Hematopoietic multipotent progenitor cell (in vitro differentiated cells): ENCODE measurements at regions not wholly inside any gene's neighbourhood (a gene's known extent, or its start where the extent isn't known, plus 50 kb on each side); places are given as distances from the start of the nearest gene placed in this dataset.
"Not testable (repeated sequence)": the region's sequence is repeated elsewhere in the genome, so short reads cannot be mapped to it uniquely, and the experiment has no call there.

Experiments
- DNase-seq, 3 donors: peaks; one replicate each; pipeline ENCODE4 v3.0.0-alpha.2; 2011 to 2015; ENCODE audit warnings: low read depth in 2 of 3, low spot score in 2 of 3

DNA sequence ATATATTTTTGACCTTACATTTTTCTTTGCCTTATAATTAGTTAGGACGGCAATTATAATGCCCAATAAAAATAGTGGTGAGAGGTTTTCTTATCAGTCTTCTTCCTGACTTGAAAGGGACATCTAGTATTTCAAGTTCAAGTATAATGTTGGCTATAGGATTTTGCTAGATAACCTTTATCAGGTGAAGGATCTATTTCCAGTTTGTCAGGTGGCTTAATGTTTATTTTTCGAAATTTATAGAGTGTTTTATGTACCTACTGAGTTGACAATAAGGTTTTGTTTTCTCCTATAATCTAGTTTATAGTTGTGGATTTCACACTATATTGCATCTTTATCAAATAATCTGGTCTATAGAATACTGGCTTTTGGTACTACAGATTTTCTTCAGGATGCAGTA is 351.8 kb upstream of the FGF13 start:
- no peak for DNase-seq

DNA sequence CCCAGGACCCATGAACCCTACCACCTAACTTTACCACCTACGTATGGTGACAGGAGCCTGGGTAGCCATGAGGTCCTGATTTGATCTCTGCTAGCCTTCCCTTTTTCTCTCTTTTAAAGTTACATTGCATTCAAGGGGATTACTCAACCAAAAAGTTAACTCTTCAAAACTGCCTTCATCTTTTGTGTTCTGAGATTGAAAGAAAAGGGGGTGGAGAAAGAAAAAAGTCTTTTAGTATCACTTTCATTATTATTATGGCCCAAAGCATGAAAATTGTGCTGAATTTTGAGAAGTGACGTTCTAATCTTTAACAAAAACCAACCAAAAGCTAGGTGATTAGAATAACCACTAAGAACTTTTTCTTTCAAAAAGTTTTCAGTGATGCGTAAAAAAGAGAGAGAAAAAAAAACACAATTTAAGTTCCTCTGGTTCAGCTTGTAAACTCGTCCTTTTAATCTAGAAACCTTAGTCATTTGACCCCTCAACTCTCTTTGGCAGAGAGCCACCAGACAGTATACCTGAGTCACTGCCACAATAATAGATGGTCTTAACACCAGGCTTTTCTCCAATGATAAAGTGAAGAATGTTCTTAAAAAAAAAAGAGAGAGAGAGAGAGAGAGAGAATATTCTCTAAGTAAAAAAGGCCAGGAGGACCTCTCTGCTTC is 347.4 kb upstream of the FGF13 start:
- DNase-seq: no peak

DNA sequence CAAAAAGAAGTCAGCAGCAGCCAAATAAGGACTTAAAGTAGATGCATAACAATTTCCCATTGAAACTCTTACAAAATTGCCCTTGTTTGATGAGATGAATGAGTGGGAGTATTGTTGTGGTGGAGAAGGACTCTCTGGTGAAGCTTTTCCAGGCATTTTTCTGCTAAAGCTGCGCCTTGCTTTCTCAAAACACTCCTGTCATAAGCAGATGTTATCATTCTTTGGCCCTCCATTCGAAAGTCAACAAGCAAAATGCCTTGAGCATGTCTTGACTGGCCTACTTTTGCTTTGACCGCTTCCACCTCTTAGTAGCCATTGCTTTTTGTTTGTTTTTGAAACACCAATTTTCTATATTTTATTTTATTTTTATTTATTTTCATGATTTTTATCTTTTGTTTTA is 340.9 kb upstream of the FGF13 start:
- DNase-seq: no peak

DNA sequence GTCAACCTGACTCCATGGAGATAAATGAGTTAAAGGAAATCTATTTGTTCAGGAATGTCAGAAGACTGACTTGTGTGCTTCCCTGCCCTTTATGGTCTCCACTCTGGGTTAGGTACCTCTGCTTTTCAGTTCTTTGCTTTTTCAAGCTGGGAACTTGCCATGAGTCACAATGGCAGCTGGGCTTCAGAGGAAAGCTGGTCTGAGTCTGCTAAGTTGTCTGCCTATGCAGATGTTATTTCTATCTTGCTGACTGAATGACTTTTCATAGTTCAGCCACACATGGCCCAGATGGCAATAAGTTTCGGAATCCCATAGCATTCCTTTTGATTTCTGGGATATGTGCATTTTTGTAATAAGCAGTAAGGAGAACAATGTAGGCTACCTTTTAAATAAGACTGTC is 337.9 kb upstream of the FGF13 start:
- DNase-seq: no peak

DNA sequence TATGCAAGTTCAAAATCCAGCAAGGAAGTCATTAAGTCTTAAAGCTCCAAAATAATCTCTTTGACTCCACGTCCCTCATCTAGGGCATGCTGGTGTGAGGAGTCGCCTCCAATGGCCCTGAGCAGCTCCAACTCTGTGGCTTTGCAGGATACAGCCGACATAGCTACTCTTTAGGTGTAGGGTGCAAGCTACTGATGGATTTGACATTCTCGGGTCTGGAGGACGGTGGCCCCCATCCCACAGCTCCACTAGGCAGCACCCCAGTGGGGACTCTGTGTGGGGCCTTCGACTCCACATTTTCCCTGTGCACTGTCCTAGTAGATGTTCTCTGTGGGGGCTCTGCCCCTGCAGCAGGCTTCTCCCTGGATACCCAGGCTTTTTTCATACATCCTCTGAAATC is 333.2 kb upstream of the FGF13 start:
- no peak for DNase-seq

DNA sequence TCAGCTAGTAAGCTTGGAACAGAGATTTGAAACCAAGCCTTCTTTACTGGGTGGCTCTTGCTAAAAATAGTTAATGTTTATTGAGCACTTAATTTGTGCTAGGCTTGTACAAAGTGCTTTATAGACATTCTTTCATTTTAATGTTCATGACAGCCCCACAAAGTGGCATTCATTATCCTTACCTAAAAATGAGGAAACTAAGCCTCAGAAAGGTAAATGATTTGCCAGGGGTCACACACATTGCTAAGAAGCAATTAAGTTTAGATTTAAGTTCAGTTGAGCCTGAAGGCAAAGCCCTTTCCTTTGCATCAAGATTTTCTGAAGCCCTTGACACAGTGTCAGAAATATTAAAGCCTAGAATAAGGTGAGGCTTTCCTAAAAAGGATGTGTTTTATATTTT is 327.5 kb upstream of the FGF13 start:
- DNase-seq: no peak

DNA sequence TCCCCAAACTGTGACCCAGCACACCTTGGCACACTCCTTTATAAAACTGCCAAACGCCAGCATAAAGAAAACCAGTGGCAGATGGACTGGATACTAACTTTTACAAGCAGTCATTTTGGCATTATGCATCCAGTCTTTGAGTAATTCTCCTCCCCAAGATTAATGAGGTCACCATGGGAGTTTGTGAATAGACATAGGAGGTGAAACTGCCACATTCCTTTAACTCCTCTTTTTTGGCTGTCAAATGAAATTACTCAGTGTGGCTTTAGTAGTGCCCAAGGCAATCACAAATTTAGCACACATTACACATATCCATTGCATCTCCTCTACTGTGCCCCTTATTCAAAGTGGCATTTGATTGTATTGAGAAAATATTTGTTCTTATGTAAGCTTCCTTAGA is 315.3 kb upstream of the FGF13 start:
- DNase-seq: no peak

DNA sequence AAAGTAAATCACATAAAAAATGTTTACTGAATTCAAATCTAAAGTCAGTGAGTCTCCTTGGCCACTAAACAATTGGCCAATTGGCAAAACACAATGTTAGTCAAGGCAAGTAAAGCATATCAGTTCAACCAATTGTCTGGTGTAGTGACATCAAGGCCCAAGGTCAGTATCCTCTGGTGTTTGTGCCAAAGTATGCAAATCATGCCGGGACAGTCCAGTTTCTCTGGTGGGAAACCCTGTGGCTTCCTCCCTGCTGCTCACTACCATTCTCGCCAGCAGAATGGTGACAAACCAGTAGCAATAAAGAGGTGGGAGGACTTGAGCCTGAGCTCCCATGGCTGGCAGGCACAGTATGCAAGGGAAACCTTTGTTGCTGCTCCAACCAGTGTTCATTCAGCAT is 314.9 kb upstream of the FGF13 start:
- no peak for DNase-seq

DNA sequence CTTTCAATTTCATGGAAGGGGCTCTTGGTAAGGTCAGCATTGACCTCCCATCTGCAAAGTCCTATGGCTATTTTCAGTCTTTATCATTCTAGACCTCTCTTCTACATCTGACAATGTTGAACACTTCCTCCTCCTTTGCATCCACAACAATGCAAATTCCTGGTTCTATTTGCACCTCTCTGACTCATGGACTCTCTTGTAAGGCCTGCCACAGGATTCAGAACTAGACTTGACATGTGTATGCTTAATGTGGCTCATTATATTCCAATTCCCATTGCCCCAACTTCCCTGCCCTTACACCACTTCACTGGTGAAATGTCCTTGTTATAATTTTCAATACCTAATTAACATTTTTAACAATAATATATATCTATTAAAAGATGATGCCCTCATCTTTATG is 314.3 kb upstream of the FGF13 start:
- DNase-seq: no peak

DNA sequence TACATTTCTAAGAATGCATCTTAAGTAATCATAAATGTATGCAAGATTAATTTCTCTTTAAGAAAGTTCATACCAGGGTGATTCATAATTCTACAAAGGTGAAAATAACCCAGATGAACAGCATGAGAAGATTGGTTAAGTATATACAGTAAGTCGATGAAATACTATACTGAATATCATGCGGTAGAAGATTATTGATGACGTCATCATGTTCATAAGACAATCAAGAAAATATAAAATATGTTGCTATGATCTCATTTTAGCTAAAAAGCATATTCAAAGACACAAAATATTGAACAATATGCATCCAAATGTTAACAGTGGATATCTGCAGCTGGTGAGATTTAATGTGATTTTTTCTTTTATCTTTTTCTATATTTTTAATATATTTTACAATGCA is 312.0 kb upstream of the FGF13 start:
- no peak for DNase-seq

DNA sequence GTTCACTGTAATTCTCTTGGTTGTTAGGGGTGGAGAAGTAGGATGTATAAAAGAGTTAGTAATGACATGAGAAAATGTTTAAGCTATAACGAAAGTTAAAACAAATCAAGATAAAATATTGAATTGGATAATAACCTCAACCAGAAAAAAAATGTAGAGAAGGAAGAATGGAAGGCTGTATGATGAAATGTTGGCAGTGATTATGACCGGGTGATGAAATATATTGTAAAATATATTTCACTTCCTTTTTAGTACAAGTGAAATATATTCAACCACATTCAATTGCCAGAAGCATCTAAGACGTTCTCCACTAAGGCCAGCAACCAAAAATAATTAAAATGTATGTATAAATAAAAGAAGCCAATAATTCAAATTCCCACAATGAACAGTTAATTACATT is 309.3 kb upstream of the FGF13 start:
- DNase-seq: no peak

DNA sequence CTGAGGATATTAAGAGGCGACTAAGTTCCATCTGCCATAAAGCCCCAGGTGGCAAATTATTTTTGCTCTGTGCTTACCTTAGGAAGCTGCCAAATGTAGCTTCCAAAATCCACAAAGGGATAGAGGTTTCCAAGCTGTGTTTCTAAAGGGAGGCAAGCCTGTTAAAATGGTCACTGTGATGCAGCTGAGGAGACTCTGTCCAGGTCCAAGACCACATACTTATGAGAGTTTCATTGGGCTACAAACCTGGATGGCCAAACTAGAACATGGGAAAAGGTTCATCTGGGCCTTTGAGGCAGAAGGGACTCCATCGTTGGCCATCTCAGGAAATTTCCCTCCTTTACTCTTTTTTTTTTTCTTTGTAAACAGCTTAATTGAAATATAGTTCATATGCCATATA is 306.9 kb upstream of the FGF13 start:
- DNase-seq: no peak

DNA sequence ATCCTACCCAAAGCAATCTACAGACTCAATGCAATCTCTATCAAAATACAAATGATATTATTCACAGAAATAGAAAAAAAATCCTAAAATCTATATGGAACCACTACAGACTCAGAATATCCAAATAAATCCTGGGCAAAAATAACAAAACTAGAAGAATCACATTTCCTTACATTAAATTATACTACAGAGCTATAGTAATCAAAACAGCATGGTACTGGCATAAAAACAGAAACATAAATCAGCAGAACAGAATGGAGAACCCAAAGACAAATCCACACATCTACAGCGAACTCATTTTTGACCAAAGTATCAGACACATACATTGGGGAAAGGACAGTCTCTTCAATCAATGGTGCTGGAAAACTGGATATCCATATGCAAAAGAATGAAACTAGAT is 304.1 kb upstream of the FGF13 start:
- DNase-seq: no peak

DNA sequence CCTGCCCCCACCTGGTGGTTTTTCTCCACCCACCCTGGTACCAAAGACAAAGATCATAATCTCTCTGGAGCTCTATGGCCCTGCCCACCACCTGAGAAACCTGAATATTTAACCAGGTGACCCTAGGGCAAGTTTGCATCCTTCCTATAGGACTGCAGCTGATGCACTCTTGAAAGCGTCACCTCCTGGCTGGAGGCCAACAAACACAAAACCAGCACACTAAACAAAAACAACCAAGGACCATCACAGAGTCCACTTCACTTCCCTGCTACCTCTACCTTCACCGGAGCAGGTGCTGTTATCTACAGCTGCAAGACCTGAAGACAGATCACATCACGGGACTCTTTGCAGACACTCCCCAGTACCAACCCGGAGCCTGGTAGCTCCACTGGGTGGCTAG is 296.7 kb upstream of the FGF13 start:
- DNase-seq: no peak

DNA sequence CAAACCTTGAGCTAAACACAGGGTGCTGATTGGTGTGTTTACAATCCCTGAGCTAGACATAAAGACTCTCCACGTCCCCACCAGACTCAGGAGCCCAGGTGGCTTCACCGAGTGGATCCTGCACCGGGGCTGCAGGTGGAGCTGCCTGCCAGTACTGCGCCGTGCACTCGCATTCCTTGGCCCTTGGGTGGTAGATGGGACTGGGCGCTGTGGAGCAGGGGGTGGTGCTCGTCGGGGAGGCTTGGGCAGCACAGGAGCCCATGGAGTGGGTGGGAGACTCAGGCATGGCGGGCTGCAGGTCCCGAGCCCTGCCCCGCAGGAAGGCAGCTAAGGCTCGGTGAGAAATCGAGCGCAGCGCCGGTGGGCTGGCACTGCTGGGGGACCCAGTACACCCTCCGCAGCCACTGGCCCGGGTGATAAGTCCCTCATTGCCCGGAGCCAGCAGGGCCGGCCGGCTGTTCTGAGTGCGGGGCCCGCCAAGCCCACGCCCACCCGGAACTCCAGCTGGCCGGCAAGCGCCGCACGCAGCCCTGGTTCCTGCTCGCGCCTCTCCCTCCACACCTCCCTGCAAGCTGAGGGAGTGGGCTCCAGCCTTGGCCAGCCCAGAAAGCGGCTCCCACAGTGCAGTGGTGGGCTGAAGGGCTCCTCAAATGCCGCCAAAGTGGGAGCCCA is 292.5 kb upstream of the FGF13 start:
- DNase-seq: not testable (repeated sequence)

DNA sequence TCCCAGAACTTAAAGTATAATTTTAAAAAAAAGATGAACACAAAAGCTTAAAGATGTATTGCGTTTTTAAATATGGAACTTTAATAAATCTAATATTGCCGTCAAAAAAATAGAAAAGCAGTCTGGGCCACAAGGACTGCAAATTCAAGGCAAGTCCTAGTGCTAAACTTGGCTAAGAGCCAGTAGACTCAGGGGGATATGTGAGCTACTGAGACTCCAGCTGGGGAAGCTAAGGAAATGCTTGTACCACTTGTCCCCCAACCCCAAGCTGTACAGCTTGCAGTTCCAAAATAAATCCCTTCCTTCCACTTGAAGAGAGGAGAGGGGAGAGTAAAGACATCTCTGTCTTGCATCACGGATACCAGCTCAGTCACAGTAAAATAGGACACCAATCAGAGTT is 290.8 kb upstream of the FGF13 start:
- no peak for DNase-seq

DNA sequence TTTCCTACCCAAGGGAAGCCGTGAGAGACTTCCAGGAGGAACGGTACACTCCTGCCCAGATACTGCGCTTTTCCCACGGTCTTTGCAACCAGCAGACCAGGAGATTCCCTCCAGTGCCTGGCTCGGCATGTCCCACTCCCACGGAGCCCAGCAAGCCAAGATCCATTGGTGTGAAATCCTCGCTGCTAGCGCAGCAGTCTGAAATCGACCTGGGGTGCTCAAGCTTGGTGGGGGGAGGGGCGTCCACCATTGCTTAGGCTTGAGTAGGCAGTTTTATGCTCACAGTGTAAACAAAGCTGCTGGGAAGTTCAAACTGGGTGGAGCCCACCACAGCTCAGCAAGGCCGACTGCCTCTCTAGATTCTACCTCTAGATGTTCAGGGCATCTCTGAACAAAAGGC is 284.8 kb upstream of the FGF13 start:
- no peak for DNase-seq

DNA sequence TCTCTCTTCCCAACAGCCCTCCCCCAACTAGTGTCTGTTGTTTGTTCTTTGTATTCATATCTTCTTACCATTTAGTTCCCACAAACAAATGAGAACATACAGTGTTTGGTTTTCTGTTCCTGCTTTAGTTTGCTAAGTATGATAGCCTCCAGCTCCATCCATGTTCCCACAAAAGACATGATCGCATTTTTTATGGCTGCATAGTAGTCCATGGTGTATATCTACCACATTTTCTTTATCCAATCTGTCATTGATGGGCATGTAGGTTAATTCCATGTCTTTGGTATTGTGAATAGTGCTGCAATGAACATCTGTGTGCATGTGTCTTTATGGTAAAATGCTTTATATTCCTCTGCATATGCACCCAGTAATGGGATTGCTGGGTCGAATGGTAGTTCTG is 283.9 kb upstream of the FGF13 start:
- no peak for DNase-seq

DNA sequence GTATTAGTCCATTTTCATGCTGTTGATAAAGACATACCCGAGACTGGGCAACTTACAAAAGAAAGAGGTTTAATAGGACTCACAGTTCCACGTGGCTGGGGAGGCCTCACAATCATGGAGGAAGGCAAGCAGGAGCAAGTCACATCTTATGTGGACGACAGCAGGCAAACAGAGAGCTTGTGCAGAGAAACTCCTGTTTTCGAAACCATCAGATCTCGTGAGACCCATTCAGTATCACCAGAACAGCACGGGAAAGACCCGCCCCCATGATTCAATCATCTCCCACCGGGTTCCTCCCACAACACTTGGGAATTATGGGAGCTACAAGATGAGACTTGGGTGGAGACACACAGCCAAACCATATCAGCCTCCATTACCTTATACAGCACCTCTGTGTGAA is 278.9 kb upstream of the FGF13 start:
- not testable (repeated sequence) for DNase-seq

DNA sequence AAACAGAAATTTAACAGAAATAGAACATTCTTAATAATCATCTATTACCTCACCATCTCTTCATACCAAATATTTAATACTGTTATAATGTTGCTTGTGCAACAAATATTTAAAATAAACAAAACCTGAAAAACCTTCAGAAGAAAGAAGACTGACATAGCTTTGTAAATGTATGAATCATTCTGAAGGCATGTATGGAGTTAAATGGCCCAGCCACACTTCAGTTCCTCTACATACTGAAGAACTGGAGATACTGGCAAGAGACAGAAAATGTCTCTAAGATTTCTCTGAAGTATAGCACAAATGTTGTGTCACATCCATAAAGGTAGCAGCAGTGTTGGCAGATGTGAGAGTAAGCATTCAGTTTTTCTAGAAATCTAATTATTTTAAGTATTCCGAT is 275.3 kb upstream of the FGF13 start:
- no peak for DNase-seq

DNA sequence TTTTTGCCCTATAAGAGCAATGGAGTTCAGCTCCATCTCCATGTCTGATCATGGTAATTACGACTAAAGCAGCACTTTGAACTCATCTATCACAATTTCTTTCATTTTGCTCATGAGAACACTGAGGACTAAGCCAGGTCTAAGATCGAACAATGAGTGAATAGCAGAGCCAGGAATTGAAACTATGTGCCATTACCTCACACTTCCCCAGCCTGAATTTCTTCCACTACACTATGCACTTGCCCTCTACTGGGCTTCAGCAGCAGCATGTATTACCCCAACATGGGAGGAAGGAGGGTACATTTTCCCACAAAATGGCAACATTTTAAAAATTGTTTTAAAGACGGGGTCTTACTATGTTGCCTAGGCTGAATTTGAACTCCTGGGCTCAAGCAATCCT is 274.7 kb upstream of the FGF13 start:
- no peak for DNase-seq

DNA sequence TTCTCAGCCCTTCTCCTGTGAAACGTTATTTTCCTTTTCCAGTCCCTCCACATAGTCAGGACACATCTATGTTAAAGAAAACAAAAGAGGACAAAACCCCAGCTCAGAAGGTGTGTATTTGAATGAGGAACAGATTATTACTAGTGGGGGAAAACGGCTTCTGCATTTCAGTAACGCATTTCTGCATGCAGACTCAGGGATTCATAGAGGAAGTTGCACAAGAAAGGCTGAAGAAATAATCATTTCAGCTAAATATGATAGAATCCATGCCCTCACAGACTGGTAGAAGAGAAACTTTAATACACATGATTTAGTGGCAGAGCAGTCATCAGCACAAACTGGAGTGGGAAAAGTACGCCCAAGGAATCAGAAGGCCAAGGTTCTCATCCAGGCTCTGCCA is 270.8 kb upstream of the FGF13 start:
- peak in 1 of 3 donors; percentile 35 for DNase-seq

DNA sequence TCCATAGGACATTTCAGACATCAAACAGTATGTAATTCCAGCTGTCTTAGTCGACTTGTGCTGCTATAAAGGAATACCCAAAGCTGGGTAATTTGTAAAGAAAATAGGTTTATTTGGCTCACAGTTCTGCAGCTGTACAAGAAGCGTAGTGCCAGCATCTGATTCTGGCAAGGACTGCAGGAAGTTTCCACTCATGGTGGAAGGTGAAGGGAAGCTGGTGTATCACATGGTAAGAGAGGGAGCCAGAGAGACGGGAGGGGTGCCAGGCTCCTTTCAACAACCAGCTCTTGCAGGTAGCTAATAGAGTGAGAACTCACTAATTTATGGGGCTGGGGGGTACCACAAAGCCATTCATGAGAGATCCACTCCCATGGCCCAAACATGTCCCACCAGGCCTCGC is 253.0 kb upstream of the FGF13 start:
- DNase-seq: no peak
